H1 (cell line): ENCODE measurements at regions not wholly inside any gene's neighbourhood (a gene's known extent, or its start where the extent isn't known, plus 50 kb on each side); places are given as distances from the start of the nearest gene placed in this dataset.

Experiments
- ASH2L ChIP-seq: fragments of 200-600, 300-600 bp; sonication (generic); IDR thresholded peaks from one replicate; pipeline ENCODE4 v1.7.1; 2017; ENCODE audit warnings: low read length
- RXRA ChIP-seq: IDR thresholded peaks from 2 replicates; pipeline ENCODE4 v1.6.1; 2011; ENCODE audit warnings: low read depth, mild to moderate bottlenecking, low read length, moderate library complexity; ENCODE audit not compliant: insufficient read depth
- SIN3A ChIP-seq, 2 experiments: IDR thresholded peaks in 1 of 2; conservative IDR thresholded peaks in 1 of 2; 2 replicates each; pipeline ENCODE4 v1.6.1; 2011 to 2012; ENCODE audit warnings: low read length in 2 of 2, improper control_type of control experiment in 1 of 2, low read depth in 1 of 2, mild to moderate bottlenecking in 1 of 2

DNA sequence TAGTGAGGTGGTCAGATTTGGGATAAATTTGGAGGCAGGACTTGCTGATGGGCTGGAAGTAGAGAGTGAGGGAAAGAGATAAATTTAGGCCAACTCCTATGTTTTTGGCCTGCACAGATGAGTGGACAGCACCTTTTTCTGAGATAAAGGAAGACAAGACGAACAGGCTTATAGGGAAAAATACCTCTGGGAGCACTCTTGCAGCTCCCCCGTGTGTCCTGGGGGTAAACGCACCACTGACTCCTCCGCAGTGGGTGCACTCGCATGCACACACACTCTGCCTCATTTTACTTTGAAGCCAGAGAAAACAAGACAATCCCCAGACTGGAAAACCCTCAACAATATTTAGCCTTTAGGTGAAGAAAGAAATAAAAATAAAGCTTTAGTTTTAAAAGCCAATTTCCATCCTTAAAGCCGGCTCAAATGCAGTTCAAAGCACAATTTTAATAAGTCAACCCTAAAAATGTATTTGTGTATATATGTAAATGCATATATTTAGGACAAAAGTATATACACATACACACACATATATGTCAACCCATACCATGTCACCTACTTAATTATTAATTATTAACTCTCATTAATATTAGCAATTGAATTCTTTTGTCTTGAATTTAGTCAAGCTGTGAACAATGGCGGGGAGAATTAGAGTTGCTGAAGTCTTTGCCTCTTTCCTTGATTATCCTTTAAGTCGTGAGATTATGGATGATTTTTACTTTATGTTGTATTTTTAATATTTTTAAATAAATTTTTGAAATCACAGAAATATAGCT lies 341.8 kb downstream of the ZNF326 start (continued):
- TF ChIP-seq SIN3A (conservative IDR thresholded peaks at IDR 0.05 in 1 of 2, IDR thresholded peaks at IDR 0.05 in 1 of 2; ENCODE audit: low read depth in 1 of 2, low read length in 2 of 2), result no peak
- no peak for TF ChIP-seq ASH2L
- no peak for TF ChIP-seq RXRA
- TF ChIP-seq, all 59 proteins: peak for 2
